C1 segment of cervical spinal cord (tissue), 14 donors: ENCODE measurements at regions not wholly inside any gene's neighbourhood (a gene's known extent, or its start where the extent isn't known, plus 50 kb on each side); places are given as distances from the start of the nearest gene placed in this dataset.

ENCODE experiments used
- DNase-seq, 14 donors: peaks; one replicate each; lab custom pipeline; 2025; lab: John Stamatoyannopoulos, UW

- no peak for DNase-seq
These were observed 563.7 kb downstream of the CDK5RAP2 start for GRCh38 chr9:120016231-120016630.

DNA sequence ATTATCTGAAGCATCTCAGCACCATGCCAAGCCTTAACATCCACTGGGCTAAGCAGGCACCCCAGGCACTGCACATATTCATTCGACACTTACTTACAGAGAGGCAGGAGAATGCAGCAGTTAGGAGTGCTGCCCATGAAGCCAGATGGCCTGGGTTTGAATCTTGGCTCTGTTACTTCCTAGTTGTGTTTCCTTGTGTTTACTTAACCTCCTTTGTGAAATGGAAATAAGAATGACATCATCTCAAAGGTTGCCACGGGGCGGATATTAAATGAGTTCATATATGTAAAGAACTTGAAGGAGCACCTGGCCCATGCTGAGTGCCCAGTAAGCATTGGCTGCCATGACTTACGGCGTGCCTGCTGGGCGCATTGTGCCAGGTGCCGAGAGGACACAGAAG lies 565.2 kb downstream of the CDK5RAP2 start:
- DNase-seq = peak in 1 of 14 donors; percentile 34

DNA sequence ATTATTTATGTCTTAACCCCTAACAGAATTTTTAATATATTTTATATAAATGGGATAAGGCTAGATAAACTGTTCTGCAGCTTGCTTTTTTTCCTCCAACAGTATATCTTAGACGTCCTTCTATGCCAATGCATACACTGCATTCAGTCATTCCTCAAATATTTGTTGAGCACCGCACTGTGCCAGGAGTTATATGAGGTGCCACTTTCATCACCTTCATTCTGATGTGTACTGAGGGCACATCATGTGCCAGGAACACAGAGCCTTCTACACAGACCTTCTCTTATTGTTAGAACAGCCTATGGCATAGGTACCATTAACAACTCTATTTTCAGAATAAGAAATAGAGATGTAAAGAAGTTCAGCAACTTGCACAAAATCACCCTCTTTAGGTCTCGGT lies 570.1 kb downstream of the CDK5RAP2 start:
- DNase-seq = no peak

DNA sequence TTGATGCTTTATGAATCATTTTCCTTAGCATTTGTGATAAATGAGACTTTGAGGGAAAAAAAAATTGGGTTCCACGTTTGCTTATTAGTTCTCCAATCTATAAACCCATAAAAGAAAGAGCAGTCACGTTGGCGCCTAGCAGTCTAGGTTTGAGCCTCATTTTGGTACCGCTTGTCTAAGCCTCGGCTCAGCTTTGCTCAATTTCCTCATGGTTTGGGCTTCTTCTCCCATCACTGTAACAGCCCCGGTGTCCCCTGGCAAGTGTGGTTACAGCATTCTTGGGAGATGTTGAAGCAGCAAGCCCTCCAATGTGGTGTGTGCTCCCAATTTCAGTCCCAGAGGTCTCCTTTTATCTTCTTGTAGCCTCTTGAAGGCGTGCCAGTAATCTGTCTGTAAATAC lies 578.4 kb downstream of the CDK5RAP2 start:
- no peak for DNase-seq

DNA sequence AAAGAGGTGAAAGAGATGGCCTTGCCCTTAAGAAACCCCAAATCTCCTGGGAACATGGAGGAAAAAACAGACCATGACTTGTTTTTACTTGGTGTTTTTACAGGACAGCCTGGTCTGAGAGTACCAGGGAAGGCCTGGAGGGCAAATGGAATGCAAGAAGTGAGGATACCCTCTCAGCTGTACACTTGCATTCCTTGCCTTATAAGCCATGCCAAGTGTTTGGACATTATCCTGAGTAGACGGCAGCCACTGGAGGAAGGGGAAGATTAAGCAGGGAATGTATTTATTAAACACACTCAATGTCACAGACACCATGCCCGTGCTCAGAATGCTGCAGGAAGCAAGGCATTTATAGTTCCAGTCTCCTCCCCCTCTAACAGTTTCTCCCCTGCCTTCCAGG lies 581.4 kb downstream of the CDK5RAP2 start:
- no peak for DNase-seq

DNA sequence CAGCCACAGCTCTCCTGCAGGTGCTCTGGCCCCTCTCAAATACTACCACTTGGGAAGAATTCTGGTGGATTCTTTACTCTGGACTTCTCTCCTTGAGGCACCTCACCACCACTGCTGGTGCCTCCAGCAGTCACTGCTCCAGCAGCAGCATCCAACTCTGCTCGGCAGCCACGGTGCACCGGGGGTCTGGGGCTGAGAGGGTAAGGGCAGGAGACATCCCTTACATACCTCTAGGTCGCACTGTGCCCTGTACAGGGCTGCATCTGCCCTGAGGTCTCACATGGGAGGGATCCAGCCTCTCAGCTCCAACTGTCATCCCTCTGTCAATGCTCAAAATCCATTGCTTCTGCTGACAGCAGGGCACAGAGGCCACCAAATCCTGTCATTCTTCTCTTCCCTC lies 588.2 kb downstream of the CDK5RAP2 start:
- DNase-seq = no peak

- DNase-seq = no peak
These were observed 593.3 kb downstream of the CDK5RAP2 start for GRCh38 chr9:119986713-119987112.

GRCh38 chr9:119986205-119986604 lies 593.8 kb downstream of the CDK5RAP2 start:
- DNase-seq = no peak

GRCh38 chr9:119974026-119974425 lies 604.8 kb upstream of the BRINP1 start:
- no peak for DNase-seq

- DNase-seq = peak in 13 of 14 donors; percentile 1 to 67 (median 41)
These were observed 599.8 kb upstream of the BRINP1 start for GRCh38 chr9:119968836-119969707.

DNA sequence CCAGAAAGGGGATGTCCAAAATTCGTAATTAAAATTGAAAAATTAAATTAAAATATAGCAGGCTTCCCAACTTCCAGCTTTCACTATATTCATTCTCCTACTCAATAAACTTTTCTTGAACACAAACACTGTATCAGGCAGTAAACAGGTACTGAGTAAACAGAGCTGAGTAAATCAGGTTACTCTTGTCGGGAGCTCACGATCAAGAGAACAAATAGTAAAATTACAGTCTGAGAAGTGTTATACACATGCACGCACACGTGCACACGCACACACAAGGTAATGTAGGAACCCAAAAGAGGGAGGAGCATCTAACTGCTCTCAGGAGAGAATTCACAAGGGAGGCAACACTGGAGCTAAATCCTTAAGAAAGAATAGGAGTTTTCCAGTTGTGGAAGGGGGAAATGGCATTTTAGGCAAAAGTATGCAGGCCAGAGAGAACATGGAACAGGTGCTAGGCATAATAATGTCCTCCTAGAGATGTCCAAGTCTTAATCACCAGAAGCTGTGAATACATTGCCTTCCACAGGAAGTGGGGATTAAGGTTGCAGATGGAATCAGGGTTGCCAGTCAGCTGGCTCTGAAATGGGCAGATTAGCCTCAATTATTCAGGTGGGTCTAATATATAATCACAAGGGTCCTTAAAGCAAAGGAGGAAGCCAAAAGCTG lies 598.8 kb upstream of the BRINP1 start:
- DNase-seq = no peak

DNA sequence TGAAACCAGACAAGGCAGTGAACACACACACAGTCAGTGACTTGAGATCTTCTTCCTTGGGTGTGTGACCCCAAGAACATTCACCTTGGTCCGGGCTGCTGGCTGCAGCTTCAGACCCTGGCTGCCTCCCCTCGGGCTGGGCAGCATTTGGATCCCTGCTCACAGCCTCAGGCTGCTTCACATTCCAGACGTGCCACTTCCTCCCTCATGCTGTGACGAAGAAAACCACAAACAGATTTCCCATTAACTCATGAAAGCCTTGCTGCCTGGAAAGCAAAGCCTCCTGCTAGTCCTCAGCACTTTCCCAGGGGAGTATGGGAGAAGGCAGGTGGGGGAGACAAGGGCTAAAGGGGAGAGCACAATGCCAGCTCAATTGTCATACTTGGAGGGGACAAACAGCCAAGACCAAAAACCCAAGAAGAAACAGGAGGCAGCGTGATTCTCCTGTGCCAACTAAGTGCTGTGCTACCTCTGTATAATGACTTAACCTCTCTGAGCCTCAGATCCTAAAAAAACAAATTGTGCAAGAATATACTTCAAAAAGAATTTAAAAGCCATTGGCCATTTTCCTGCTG lies 594.6 kb upstream of the BRINP1 start:
- no peak for DNase-seq

DNA sequence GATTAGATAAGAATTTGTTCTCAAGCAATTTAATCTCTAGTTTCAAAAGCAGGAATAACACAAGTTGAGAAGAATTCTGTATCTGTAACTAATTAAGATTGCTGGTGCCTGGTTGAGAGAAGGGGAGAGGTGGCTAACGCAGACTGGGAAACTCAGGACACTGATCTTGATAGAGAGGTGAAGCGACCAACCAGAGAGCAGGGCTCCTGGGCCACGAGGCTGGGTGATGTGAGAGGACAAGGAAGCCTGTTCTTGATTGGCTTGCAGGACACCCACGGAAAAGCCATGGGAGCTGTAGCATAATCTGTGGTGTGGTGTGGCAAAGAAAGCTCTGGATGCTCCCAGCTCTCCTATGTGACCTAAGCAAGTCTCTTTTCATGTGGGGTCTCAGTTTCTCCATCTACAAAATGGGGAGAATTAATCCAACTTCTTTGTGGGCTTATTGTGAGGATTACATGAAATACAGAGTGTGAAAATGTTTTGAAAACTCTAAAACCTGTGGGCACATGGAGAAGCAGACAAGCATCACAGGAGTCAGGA lies 594.1 kb upstream of the BRINP1 start:
- no peak for DNase-seq

DNA sequence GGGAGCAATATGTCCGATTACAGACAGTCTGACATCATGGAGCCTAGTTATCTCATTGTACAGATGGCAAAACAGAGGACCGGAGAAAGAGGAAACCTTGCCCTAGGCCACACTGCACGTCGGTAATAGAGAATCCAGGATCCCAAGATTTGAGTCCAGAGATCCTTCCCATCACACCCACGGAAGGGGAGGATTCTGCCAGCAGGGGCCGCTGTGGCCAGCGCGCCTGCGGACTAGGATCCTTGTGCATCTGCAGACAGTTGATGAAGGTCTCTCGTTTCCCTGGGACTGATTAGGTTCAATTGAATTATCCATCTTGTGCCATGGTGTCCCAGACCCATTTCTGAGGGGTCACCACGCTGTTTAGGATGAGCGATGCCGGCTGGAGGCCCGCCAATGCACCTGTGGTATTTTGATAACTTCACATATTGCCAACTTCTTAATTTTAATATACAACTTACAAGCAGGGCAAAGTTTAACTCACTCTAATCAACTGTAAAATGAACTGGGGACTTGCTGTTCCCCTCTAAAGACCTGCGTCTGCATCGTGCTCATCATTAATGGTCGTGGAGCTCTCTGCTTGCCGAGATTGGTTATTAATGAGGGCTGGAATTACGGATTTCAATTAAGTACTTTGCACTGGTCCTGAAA lies 592.7 kb upstream of the BRINP1 start:
- DNase-seq = peak in 2 of 14 donors; percentile 0 to 2

- DNase-seq = peak in 1 of 14 donors; percentile 87
These were observed 590.8 kb upstream of the BRINP1 start for GRCh38 chr9:119959846-119960545.

DNA sequence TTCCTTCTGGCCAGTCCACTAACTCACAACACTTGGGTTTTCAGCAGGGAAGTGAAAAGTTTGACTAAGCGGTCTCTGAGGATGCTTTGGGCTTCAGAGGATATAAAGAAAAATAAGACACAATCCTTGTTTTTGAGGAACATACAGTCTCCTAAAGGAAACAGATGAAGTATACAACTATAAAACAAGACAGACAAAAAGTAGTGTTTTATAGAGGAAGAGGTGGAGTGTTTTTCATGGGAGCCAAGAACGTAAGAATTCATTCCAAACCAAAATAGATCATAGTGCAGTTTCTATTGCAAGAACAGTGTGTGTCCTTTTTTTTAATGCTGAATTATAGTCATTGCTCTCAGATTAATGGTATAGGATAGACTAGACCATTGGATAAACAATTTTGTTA lies 586.9 kb upstream of the BRINP1 start:
- no peak for DNase-seq

DNA sequence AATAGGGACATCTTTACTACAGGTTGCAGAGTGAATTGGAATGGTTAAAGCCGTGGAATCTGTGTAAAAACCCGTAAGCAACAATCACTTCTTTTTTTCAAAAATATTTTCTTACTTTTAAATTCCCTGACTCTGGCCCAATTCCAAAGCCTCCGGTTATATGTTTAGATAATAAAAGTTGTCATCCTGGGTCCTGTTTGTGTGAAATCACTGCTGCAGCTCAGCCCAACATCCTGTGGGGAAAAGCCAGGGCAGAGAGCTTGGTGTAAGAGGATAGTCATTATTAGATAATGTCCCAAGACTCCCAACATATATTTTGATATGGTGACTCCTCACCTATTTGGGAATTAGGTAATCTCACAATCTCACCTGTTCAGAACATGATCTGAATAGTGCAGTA lies 586.0 kb upstream of the BRINP1 start:
- no peak for DNase-seq

GRCh38 chr9:119951591-119951990 lies 582.4 kb upstream of the BRINP1 start:
- no peak for DNase-seq

DNA sequence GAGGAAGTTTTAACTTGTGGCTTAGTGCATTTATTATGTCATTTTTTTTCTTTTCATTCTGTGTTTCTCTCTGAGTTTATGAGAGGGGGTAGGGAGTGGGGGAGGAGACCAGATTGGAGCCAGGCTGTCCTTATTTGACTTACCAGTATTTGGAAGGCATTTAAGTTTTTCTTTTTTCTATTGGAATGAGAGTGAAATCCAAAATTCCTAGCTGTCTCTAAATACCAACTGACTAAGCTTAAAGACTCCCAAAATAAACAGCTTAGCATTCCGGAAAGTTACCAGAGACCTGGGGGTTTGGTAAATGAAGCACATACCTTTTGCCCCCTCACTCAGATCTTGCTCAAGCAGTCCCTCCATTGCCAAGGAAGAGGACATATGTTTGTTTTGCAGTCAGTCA lies 581.9 kb upstream of the BRINP1 start:
- DNase-seq = no peak

GRCh38 chr9:119945686-119946085 lies 576.5 kb upstream of the BRINP1 start:
- no peak for DNase-seq

- peak in 3 of 14 donors; percentile 11 to 96 (median 36) for DNase-seq
These were observed 571.9 kb upstream of the BRINP1 start for GRCh38 chr9:119941091-119941490.
